ENCODE measurements at regions not wholly inside any gene's neighbourhood (a gene's known extent, or its start where the extent isn't known, plus 50 kb on each side); places are given as distances from the start of the nearest gene placed in this dataset.

DNA sequence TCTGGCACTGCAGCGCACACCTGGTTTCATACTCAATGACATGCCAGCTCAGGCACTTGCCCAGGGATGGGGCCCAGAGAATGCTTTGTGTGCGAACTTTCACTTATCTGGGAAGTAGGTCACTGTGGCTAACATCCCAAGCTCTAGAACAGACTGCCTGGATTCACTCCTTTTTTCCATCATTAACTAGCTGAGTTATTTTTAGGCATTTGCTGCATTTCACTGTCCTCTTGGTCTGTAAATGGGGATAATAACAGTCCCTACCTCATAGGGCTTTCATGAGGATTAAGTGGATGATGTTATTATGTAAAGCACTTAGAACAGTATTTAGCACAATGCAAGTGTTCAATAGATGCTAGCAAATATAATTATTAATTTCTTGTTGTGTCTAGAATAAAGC lies 98.7 kb upstream of the DOCK1 start:
- TF ChIP-seq, protein P1, sequence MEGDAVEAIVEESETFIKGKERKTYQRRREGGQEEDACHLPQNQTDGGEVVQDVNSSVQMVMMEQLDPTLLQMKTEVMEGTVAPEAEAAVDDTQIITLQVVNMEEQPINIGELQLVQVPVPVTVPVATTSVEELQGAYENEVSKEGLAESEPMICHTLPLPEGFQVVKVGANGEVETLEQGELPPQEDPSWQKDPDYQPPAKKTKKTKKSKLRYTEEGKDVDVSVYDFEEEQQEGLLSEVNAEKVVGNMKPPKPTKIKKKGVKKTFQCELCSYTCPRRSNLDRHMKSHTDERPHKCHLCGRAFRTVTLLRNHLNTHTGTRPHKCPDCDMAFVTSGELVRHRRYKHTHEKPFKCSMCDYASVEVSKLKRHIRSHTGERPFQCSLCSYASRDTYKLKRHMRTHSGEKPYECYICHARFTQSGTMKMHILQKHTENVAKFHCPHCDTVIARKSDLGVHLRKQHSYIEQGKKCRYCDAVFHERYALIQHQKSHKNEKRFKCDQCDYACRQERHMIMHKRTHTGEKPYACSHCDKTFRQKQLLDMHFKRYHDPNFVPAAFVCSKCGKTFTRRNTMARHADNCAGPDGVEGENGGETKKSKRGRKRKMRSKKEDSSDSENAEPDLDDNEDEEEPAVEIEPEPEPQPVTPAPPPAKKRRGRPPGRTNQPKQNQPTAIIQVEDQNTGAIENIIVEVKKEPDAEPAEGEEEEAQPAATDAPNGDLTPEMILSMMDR (IDR thresholded peaks at IDR 0.05), result no peak
- no peak for TF ChIP-seq POLR2AphosphoS5 (IDR thresholded peaks at IDR 0.05)
